GM19240 (cell line): ENCODE measurements at regions not wholly inside any gene's neighbourhood (a gene's known extent, or its start where the extent isn't known, plus 50 kb on each side); places are given as distances from the start of the nearest gene placed in this dataset.

ENCODE experiments used
- DNase-seq: peaks from one replicate; pipeline ENCODE4 v3.0.0; 2011; ENCODE audit warnings: low spot score; ENCODE audit not compliant: insufficient read length

DNA sequence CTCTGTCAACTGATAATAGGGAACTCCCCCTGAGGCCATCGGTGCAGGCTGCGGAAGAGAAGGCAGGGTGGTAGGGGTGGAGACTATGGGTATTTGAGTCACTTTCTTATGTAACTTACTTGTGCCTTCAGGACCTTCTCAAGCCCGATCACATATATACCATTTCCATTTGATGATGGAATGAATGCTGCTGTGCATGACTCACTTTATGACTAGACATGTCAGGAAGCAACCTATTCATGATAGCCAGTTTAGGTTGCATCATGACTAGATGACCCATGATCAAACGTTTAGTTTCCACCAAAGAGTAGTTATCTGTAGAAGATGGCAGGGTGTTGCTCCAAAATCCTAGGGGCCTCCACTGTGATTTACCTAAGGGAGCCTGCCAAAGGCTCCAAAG, 435.5 kb downstream of the DTHD1 start:
- no peak for DNase-seq

DNA sequence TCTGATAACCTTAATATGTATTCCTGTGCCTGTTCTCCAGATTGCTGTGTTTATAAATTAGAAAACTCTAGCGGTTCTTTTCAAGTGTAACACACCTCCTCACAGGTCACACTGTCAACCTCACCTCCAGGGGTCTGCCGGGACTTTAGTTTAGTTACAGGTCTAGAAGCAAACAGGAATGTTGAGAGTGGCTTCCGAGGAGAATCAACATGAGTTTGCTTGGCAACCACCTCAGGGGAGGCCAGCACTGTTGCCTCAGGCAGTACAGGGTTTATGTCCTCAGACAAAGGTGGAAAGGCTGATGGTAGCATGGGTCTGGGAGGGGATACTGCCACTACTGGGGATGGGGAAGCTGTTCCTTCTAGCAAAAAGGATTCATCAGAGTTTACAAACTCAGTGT, 438.0 kb downstream of the DTHD1 start:
- DNase-seq: no peak

DNA sequence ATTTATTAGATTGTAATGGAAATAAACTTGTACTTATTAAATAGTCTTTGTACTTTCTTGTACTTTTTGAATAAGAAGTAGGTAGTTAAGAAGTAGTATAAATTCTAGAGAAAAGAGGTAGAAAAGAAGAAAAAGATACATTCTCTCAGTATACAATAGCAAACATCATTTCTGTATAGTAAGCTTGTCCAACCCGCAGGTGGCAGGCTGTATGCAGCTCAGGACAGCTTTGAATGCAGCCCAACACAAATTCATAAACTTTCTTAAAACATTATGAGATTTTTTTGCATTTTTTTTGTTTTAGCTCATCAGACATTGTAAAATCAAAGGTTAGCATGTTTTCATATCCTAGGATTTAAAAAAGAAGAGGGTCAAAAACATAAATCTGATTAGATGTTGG, 441.6 kb downstream of the DTHD1 start:
- no peak for DNase-seq

DNA sequence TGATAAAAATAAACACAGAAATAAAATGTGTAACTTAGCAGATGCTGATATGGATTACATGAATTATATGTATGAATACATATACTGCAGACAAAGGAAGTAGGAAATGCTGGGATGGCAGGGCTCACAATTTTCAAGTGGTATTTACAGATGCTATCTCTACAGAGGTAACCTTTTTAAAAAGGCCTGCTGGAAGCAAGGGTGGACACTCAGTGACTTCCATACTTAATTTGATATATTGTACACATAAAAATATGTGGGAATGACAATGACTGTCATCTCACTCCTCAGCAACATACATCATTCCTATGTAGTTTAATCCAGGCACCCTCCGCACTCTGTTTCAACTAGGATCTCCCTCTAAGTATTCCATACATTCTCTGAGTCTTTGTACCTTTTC, 452.9 kb downstream of the DTHD1 start:
- DNase-seq: no peak

DNA sequence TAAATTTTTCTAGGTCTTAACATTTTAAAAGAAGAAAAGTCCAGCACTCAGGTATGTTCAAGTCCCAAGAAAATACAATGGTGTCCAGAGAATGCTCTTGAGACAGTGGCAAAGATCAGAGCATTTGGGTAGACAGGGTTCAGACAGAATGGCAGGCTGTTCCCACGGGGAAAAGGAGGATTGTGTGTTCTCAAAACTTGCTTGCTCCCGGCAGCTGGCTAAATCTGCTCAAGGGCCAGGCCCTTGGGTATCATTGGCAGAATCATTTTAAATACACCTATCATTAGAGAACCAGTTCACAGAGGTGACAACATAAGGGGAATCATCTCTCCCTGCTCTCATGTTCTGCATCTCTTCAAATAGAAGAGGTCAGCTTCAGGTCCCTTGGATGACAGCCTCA, 456.3 kb downstream of the DTHD1 start:
- DNase-seq: no peak

DNA sequence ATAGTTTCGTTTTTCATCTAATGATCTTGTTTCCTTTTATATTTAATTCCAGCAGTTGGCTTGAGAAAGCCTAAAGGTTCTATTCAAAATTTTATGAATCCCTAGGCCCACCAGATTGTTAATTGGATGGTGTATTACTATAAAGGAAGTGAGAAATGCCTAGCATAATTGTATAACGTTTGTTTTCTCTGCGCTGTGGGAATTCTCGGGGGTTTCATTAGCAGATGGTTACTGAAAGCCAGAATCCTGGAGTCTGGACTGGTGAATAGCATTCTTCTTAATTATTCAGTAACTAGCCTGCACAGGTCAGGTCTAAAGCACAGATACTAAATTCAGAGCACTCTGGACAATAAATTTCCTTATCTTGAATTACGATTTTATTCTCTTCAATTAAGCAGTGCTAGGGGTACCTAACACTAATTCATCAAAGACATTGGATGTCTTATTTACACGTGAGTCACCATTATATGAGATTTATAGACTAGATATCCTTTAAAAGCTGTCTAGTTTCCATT, 459.4 kb downstream of the DTHD1 start:
- no peak for DNase-seq

DNA sequence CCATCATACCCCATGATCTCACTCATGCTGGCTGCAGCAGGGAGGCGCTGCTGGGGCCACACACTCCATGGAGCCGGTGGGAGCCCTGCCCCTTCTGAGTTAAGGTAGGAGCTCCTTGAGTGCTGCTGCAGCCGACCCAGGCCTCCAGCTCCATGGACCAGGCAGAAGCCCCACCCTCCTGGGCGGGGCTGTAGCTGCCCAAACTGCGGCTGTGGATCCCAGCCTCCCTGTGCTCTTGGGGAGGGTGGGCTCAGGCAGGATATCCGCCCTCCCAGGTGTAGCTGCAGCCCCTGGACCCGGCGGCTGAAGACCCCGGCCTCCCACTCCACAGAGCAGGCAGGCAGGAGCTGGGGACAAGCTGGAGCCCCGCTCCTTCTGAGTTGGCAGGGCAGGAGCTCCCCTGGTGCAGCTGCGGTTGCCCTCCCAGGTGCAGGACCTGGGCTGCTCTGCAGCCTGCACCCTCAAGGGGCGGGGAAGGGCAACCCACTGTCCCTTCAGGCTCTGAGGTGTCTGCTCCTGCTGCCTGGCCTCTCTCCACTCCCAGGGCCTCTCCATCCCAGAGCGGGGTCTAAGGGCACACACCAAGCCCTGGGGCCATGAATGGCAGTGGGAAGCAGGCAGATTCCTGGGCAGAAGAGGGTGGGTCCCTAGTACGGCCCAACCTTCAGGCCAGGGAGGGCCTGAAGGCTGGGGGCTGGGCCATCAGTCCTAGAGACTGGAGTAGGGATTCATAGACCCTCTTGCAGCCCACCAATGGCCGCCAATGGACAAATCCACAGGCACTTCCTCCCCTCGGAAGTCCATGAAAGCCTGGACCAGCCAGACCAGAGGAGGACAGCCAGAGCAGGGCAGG, 466.1 kb downstream of the DTHD1 start:
- DNase-seq: no peak

DNA sequence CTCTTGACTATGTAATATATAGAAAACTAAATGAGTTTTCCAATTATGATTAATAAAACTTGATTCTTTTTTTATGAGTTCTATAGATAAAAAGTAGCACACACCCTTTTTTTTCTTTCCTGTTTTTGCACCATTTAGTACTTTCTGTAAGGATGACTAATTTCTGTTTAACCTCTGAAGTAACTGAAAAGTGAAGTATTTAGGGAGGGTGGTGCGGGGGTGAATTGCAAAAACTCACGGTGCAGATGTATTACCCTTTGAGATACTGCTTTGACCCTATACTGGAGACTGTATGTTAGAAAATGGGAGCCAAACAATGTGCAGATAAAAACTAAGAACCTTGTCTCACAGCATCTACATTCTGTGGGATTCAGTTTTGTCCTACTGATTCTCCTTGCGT, 471.6 kb downstream of the DTHD1 start:
- no peak for DNase-seq

DNA sequence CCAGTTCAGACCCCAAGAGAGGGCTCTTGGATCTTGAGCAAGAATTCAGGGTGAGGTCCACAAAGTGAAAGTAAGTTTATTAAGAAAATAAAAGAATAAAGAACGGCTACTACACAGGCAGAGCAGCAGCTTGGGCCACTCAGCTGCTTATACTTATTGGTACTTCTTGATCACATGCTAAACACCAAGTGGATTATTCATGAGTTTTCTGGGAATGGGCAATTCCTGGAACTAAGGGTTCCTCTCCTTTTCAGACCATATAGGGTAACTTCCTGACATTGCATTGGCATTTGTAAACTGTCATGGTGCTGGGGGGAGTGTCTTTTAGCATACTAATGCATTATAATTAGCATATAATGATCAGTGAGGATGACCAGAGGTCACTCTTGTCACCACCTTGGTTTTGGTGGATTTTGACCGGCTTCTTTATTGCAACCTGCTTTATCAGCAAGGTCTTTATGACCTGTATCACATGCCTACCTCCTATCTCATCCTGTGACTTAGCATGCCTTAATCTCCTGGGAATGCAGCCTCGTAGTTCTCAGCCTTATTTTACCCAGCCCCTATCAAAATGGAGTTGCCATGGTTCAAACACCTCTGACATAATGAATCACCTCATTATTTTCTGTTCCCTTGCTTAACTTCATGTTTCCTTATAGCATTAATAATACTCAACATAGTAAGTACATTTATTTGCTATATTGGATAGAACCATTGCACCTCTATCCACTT, 476.3 kb downstream of the DTHD1 start:
- no peak for DNase-seq

DNA sequence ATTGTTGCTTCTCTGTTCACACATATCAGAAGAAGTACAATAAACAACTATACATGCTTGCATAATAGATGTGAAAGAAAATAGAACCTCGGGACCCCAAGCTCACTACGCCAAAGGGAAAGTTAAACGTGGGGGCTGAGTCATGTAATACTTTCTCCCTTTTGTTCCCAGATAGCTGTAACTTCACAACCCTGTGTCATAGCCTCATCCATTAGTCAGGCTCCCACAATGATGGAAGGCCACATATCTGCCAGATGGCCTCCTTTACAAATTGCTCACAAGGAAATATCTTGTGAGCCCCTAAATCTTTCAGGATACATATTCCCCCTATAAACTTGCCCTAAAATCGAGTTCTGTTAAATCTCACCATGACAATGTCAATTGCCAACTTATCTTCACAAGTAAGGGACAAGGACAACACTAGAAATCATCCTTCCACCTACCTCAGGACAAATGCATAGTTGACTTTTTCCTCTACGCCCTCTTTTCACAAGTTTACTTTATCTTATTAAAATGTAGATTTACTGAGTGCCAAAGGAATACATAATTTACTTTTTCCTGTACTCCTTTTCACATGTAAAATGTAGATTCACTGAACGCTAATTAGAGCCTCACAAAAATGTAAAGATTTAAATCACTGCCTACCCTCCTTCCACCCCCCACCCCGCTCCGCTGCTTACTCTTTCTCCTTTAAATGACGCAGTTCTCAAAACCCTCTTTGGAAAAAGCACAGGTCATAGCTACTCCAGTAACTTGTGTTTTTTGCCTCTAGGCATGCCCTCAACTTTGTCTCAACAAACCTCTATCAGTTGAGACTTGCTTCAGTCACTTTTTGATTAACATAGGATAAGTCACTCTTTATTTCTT, 477.1 kb downstream of the DTHD1 start:
- no peak for DNase-seq

DNA sequence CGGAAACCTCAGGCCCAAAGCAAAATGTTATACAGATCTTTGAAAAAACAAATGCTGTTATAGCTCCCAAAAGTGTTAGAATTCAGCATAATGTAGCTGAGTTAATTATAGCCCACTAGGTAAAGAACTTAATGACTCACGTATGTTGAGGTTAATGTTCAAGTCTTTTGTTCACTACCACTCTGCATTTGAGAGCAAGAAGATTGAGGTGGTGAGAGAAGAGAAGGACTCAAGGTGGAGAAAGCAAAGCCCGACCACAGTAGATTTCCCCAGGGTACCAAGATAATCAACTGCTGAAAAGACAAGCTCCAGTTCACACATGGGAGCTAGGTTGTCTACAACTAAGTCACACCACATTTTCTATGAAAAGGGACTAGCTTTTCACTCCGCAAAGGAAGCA, 480.2 kb downstream of the DTHD1 start:
- DNase-seq: no peak

DNA sequence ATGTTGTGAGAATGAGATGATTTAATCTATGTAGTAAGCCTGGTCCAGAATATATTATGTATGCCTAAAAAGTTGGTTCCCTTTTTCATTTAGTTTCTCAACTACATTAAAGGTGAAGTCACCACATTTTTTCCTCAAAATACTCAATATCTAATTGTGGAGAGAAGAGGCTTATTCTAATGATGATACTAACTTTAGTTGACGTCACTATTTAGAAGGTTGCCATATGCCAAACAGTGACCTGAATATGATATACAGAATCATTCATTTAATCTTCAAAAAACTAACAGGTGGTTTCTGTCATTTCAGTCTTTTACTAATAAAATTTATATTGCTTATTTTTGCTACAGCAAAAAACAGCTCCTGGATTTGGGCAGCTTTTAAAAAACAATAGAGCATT, 480.7 kb upstream of the NWD2 start:
- DNase-seq: no peak

DNA sequence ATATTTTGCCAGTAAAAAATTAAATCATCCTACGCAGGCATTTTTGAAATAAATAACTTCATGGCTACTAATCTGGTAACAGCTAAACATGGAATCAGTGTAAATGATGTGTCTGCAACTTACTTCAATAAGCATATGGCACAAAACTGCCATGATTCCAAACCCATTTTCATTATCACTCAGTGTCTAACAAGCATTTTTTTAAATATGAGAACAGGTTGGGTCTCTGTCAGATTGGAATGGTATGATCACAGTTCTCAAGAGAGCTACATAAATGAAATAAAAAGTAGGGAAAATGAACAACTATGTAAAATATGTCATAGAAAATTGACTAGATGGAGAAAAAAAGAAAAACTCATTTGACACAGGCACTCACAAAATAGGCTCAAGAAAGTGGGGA, 476.9 kb upstream of the NWD2 start:
- DNase-seq: no peak

DNA sequence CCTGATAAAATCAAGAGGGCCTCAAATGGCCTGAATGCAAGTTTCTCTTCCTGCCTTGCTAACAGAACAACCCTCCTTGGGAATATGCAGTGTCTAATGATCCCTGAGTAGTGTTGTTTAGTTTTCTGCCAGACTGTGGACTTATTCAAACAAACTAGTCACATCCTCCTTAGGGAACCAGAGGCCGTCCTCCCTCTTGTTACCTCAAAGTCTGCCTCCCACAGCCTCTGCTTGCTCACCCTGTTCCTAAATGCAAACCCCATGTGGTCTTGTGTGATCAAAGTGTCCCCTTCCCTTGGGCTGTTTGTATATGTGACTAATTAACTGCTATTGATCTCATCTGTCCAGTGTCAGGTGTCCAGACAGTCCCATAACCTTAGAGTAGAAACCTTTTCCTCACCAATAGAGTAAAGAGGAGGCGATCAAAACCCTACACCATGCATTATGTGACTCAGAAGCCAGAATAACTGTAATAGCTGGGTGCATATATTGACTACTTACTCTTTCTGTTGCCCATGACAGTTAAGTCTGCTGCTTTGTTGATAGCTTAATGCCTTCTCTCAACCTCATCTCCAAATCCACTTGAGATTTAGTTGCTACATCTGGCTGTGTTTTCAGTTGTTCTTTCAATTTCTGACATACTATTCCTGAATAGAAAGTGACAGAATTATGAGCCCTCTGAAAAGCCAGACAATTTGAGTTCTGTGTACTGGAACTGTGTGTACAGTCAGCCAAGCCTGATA, 473.0 kb upstream of the NWD2 start:
- DNase-seq: no peak

DNA sequence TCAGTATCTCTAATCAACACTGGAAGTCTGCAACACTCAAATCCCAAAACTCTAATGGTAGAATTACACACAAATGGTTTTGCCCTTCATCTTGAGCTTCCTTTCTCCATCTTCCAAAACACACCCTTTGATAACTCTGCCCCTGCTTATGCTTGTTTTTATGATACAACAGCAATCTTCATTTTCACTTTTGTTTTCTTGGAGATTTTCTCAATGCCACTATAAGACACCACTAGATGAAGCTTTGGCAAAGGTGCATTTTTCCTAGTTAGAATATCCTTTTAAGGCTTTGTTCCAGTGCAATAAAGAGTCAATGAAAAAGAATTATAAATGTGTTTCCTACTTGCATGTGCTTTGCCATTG, 472.4 kb upstream of the NWD2 start:
- DNase-seq: no peak

DNA sequence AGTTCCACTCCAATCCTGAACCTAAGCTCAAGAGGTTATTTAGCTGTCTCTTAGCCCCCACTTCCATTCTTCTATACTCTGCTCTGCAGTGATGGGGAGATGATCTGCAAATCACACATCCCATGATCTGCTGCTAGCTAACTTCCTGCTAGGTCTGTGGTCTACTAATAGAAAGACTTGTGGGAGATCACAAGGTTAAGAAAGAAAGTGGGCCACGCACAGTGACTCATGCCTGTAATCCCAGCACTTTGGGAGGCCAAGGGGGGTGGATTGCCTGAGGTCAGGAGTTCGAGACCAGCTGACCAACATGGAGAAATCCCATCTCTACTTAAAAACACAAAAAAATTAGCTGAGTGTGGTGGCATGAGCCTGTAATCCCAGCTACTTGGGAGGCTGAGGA, 471.1 kb upstream of the NWD2 start:
- no peak for DNase-seq

DNA sequence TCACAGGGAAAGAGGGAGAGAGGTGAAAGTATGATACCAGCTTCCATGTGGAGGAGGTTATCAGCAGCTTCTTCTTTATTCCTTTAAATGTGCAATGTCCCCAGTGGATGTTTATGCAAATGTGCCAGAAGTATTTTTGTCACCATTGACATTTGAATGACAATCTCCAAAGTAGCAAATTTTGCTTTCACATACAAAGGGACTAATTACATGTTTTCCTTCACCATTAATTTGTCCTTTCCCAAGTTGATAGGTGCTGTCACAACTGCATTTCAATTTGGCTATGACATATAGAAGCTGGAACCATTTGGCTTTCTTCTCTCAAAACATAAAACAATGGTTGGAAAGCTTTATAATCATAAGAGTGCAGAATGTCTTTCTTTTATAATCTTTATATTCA, 469.0 kb upstream of the NWD2 start:
- no peak for DNase-seq

DNA sequence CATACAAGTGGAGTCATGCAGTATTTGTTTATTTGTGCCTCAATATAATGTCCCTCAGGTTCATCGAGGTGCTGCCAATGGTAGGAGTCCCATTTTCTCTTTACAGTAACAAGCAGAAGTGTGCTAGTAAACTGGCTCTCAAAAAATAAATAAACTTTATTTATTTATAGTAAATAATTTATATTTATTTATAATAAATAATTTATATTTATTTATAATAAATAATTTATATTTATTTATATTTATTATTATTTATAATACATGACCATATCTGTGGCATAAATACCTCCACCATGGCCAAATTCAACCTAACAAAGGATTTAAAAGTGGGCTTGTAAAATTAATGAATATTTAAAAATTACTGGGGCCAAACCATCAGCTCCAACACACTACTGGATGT, 464.9 kb upstream of the NWD2 start:
- no peak for DNase-seq

DNA sequence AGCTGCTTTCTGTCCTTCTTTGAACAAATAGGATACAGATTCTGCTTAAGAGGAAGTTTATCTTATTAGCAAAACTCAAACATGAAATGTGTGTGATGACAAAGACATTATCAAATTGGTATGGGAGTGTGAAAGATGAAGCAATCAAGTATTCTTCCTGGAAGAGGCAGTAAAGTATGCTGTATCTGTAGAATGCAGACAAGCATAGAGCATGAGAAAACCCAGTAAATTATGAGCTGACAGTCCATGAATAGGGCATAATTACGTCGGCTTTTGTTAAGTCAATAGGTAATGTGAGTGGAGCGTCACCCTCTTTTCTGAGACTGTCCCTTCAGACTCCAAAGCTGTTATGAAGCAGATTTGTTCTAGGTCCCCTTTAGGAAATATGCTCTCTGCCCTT, 458.6 kb upstream of the NWD2 start:
- no peak for DNase-seq

DNA sequence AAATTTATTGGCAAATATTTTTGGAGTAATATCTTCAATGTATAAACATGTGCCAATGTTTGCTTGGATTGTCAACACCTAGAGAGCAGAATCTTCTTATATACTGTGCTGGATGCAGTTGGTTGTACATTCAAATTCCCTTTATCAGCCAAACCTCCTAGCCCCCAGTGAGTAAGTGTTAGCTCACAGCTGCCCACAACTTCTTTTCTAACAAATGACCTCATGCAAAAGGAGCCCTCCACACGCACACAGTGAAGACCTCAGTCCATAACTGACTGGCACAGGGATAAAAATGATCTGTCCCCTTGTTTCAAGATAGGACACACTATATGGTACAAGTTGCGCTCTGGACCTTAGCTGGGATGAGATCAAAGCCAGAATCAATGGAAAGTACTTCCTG, 458.0 kb upstream of the NWD2 start:
- no peak for DNase-seq

DNA sequence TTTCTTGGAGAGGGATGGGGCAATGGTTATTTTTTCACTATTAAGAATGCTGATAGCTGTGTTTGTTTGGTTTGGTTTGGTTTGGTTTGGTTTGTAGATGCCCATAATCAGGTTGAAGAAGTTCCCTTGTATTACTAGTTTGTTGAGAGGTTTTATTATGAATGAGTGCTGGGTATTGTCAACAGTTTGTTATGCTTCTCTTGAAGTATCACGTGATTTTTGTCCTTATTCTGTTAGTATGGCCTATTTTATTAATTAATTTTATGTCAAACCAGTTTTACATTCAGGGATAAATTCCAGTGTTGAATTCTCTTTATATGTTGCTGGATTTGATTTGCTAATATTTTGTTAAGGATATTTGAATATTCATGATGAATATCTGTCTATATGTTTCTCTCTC, 449.8 kb upstream of the NWD2 start:
- no peak for DNase-seq
